Stomach (tissue), 4 donors: ENCODE measurements at regions not wholly inside any gene's neighbourhood (a gene's known extent, or its start where the extent isn't known, plus 50 kb on each side); places are given as distances from the start of the nearest gene placed in this dataset.

ENCODE experiments used
- POLR2AphosphoS5 ChIP-seq, 3 donors: sonication (generic); formaldehyde crosslinking; IDR thresholded peaks; one replicate each; pipeline ENCODE4 v1.6.1; 2016; ENCODE audit warnings: antibody characterized with exemption in 3 of 3
- TF ChIP-seq, protein P1 (sequence below), 7 experiments: fragments of 450-650 bp in 4 of 7; fragments of 200-600 bp in 3 of 7; sonication (generic) in 3 of 7; IDR thresholded peaks; one replicate each; pipeline ENCODE4 v1.5.1; 2016 to 2019; ENCODE audit warnings: antibody characterized with exemption in 7 of 7, control low read depth in 2 of 7, mild to moderate bottlenecking in 1 of 7

DNA sequence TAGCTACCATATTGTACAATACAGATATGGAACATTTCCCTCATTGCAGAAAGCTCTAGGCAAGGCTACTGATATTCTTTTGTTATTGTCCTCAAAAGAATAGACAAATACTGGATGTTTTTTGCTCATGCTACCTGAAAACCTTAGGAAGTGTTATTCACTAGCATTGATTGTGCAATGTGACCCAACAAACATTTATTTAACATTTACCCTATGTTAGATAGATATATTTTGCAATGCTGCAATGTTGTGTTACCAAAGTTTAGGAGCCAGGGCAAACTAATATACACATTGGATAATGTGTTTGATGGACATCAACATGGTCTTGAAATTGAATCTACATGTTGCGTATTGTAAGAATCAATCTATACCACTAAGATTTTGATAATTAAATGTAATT is 112.8 kb upstream of the CREB5 start:
- TF ChIP-seq, protein P1, sequence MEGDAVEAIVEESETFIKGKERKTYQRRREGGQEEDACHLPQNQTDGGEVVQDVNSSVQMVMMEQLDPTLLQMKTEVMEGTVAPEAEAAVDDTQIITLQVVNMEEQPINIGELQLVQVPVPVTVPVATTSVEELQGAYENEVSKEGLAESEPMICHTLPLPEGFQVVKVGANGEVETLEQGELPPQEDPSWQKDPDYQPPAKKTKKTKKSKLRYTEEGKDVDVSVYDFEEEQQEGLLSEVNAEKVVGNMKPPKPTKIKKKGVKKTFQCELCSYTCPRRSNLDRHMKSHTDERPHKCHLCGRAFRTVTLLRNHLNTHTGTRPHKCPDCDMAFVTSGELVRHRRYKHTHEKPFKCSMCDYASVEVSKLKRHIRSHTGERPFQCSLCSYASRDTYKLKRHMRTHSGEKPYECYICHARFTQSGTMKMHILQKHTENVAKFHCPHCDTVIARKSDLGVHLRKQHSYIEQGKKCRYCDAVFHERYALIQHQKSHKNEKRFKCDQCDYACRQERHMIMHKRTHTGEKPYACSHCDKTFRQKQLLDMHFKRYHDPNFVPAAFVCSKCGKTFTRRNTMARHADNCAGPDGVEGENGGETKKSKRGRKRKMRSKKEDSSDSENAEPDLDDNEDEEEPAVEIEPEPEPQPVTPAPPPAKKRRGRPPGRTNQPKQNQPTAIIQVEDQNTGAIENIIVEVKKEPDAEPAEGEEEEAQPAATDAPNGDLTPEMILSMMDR (IDR thresholded peaks at IDR 0.05), result no peak
- TF ChIP-seq POLR2AphosphoS5 (IDR thresholded peaks at IDR 0.05), result no peak
